BE2C (cell line): ENCODE measurements at regions not wholly inside any gene's neighbourhood (a gene's known extent, or its start where the extent isn't known, plus 50 kb on each side); places are given as distances from the start of the nearest gene placed in this dataset.

Experiments
- DNase-seq: peaks from one replicate; pipeline ENCODE4 v3.0.0-alpha.2; 2020
- H3K27me3 ChIP-seq: fragments of 250-450 bp; sonication (Bioruptor Pico); 2 replicates; pipeline ENCODE4 v1.5.1; 2020; ENCODE audit warnings: mild to moderate bottlenecking
- H3K36me3 ChIP-seq: fragments of 250-450 bp; sonication (Bioruptor Pico); 2 replicates; pipeline ENCODE4 v1.5.1; 2020; ENCODE audit warnings: mild to moderate bottlenecking
- H3K4me1 ChIP-seq: fragments of 250-450 bp; sonication (Bioruptor Pico); 2 replicates; pipeline ENCODE4 v1.5.1; 2020
- H3K4me3 ChIP-seq: 2 replicates; pipeline ENCODE4 v1.5.1; 2011; ENCODE audit warnings: low read depth, low read length
- H3K9me3 ChIP-seq: fragments of 250-450 bp; sonication (Bioruptor Pico); 2 replicates; pipeline ENCODE4 v1.5.1; 2020
- CTCF ChIP-seq: IDR thresholded peaks from 2 replicates; pipeline ENCODE4 v1.5.1; 2012; ENCODE audit warnings: mild to moderate bottlenecking, low read depth, low read length

- no peak for DNase-seq
- no peak for TF ChIP-seq CTCF
- H3K9me3 ChIP-seq: no peaks in the 10 kb centered on the region
- H3K36me3 ChIP-seq: no peaks in the 10 kb centered on the region
- H3K4me1 ChIP-seq: no peaks in the 10 kb centered on the region; the same call in 1 of the 2 replicates
- no peaks in the 10 kb centered on the region for H3K27me3 ChIP-seq
- no peak overlapping the region for H3K4me3 ChIP-seq
These were observed 183.6 kb downstream of the PRL start for GRCh38 chr6:22113026-22113766.

- H3K4me1 ChIP-seq: no peaks in the 10 kb centered on the region; the same call in 1 of the 2 replicates
- no peak for DNase-seq
- no peaks in the 10 kb centered on the region for H3K27me3 ChIP-seq
- no peaks in the 10 kb centered on the region for H3K9me3 ChIP-seq
- H3K36me3 ChIP-seq: no peaks in the 10 kb centered on the region
- H3K4me3 ChIP-seq: no peak overlapping the region
- no peak for TF ChIP-seq CTCF
These were observed 181.3 kb downstream of the PRL start for GRCh38 chr6:22115559-22115958.

DNA sequence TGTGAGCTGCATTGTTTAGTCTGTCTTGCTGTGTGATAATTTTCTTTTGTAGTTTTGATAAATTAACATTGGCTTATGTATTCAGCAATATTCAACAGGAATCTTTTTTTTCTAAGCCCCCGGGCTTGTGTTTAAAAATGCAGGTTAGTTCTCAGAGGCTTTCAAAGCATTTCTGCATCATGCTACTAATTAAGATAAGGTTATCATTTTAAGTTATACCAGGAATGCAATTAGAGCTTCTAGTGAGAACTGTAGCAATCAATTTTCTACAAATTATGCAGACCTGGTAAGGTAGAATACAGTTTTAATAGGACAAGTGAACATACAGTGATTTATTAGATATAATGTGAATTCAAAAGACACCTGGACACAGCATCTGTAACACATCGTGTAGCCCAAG, 179.2 kb downstream of the PRL start:
- Histone ChIP-seq H3K27me3 (no peaks in the 10 kb centered on the region), H3K36me3 (no peaks in the 10 kb centered on the region), H3K4me3 (no peak overlapping the region), H3K9me3 (no peaks in the 10 kb centered on the region), H3K4me1 (no peaks in the 10 kb centered on the region; the same call in 1 of the 2 replicates)
- no peak for TF ChIP-seq CTCF
- no peak for DNase-seq

- H3K36me3 ChIP-seq: no peaks in the 10 kb centered on the region
- no peaks in the 10 kb centered on the region for H3K9me3 ChIP-seq
- TF ChIP-seq CTCF: no peak
- no peaks in the 10 kb centered on the region for H3K27me3 ChIP-seq
- no peak for DNase-seq
- H3K4me1 ChIP-seq: no peaks in the 10 kb centered on the region; the same call in 1 of the 2 replicates
- no peak overlapping the region for H3K4me3 ChIP-seq
These were observed 177.3 kb downstream of the PRL start for GRCh38 chr6:22119500-22119899.

- no peaks in the 10 kb centered on the region for H3K27me3 ChIP-seq
- H3K36me3 ChIP-seq: no peaks in the 10 kb centered on the region
- DNase-seq: no peak
- no peak for TF ChIP-seq CTCF
- H3K9me3 ChIP-seq: peaks cover 3% of the 10 kb centered on the region; the same call in 1 of the 2 replicates
- no peaks in the 10 kb centered on the region for H3K4me1 ChIP-seq
- no peak overlapping the region for H3K4me3 ChIP-seq
These were observed 172.1 kb downstream of the PRL start for GRCh38 chr6:22124756-22125155.

GRCh38 chr6:22126910-22127309, 169.9 kb downstream of the PRL start:
- no peaks in the 10 kb centered on the region for H3K27me3 ChIP-seq
- H3K9me3 ChIP-seq: peaks cover 3% of the 10 kb centered on the region; the same call in 1 of the 2 replicates
- no peaks in the 10 kb centered on the region for H3K36me3 ChIP-seq
- no peaks in the 10 kb centered on the region for H3K4me1 ChIP-seq
- DNase-seq: no peak
- TF ChIP-seq CTCF: no peak
- no peak overlapping the region for H3K4me3 ChIP-seq
